Activated B cell treated with CpG ODN at 0.5 μM for 24 hours (primary cell): ENCODE measurements at regions not wholly inside any gene's neighbourhood (a gene's known extent, or its start where the extent isn't known, plus 50 kb on each side); places are given as distances from the start of the nearest gene placed in this dataset.

Experiments used
- ATAC-seq: fragments of 200-7000 bp; cut with Tn5 transposase; one replicate; pipeline ENCODE4 v1.10.0; 2021; ENCODE audit warnings: low read depth, mild to moderate bottlenecking, moderate library complexity
- CTCF ChIA-PET: fragments of 350-600 bp; sonication (Branson Sonifier 250); formaldehyde crosslinking; loops from one replicate; lab custom pipeline; 2021; ENCODE audit warnings: antibody characterized with exemption; lab: Charles Lee
- POLR2A ChIA-PET: fragments of 350-600 bp; sonication (Branson Sonifier 250); formaldehyde crosslinking; loops from one replicate; lab custom pipeline; 2021; ENCODE audit warnings: antibody characterized with exemption; lab: Charles Lee
- DNase-seq: peaks from one replicate; pipeline ENCODE4 v3.0.0; 2022
- H3K27ac Mint-ChIP-seq: one replicate; pipeline ENCODE4 v1.8.0; 2020; ENCODE audit warnings: mixed read lengths
- H3K27me3 Mint-ChIP-seq: one replicate; pipeline ENCODE4 v1.8.0; 2021; ENCODE audit warnings: mixed read lengths
- H3K36me3 Mint-ChIP-seq: one replicate; pipeline ENCODE4 v1.8.0; 2021; ENCODE audit warnings: low read depth, mixed read lengths
- H3K4me1 Mint-ChIP-seq: one replicate; pipeline ENCODE4 v1.8.0; 2021; ENCODE audit warnings: mixed read lengths
- H3K4me3 Mint-ChIP-seq: one replicate; pipeline ENCODE4 v1.8.0; 2020; ENCODE audit warnings: mild to moderate bottlenecking, mixed read lengths
- H3K9me3 Mint-ChIP-seq: one replicate; pipeline ENCODE4 v1.8.0; 2020; ENCODE audit warnings: mixed read lengths
- CTCF ChIP-seq: fragments of 200-600 bp; IDR thresholded peaks from one replicate; pipeline ENCODE4 v1.8.0; 2022; ENCODE audit warnings: antibody characterized with exemption, mild to moderate bottlenecking
- intact Hi-C: fragments of 100-400 bp; cut with micrococcal nuclease; formaldehyde crosslinking; loops from one replicate; pipeline ENCODE4 v1.15.1; 2024

- ATAC-seq, result no peak
- CTCF ChIA-PET, result no interaction called here
- TF ChIP-seq CTCF, result no peak
- Mint-ChIP-seq H3K27ac (no peak overlapping the region), H3K4me3 (no peak overlapping the region), H3K27me3 (peaks cover 4% of the 10 kb centered on the region), H3K9me3 (no peaks in the 10 kb centered on the region), H3K4me1 (no peaks in the 10 kb centered on the region), H3K36me3 (no peaks in the 10 kb centered on the region)
- intact Hi-C loops, result no loop called here
- POLR2A ChIA-PET, result no interaction called here
- no peak for DNase-seq
Observed at GRCh38 chr1:29912425-29912824, 676.1 kb downstream of the PTPRU start.

- H3K9me3 Mint-ChIP-seq, result no peaks in the 10 kb centered on the region
- no peak overlapping the region for H3K27ac Mint-ChIP-seq
- H3K36me3 Mint-ChIP-seq, result no peaks in the 10 kb centered on the region
- no peak for ATAC-seq
- DNase-seq, result no peak
- H3K4me1 Mint-ChIP-seq, result no peaks in the 10 kb centered on the region
- intact Hi-C loops, result no loop called here
- peaks cover 6% of the 10 kb centered on the region for H3K27me3 Mint-ChIP-seq
- no peak for TF ChIP-seq CTCF
- POLR2A ChIA-PET, result no interaction called here
- no peak overlapping the region for H3K4me3 Mint-ChIP-seq
- CTCF ChIA-PET, result no interaction called here
Observed at GRCh38 chr1:29909962-29910361, 673.6 kb downstream of the PTPRU start.

- TF ChIP-seq CTCF, result no peak
- Mint-ChIP-seq H3K27ac (no peak overlapping the region), H3K27me3 (peaks cover 7% of the 10 kb centered on the region), H3K9me3 (no peaks in the 10 kb centered on the region), H3K36me3 (no peaks in the 10 kb centered on the region), H3K4me3 (no peak overlapping the region), H3K4me1 (no peaks in the 10 kb centered on the region)
- intact Hi-C loops, result no loop called here
- ATAC-seq, result no peak
- ChIA-PET CTCF (no interaction called here), POLR2A (no interaction called here)
- no peak for DNase-seq
Observed at GRCh38 chr1:29907596-29907995, 671.3 kb downstream of the PTPRU start.

- DNase-seq, result no peak
- CTCF ChIA-PET, result no interaction called here
- no peak for TF ChIP-seq CTCF
- POLR2A ChIA-PET, result no interaction called here
- Mint-ChIP-seq H3K4me3 (no peak overlapping the region), H3K27ac (no peak overlapping the region), H3K36me3 (no peaks in the 10 kb centered on the region), H3K4me1 (no peaks in the 10 kb centered on the region), H3K9me3 (no peaks in the 10 kb centered on the region), H3K27me3 (peaks cover 7% of the 10 kb centered on the region)
- no peak for ATAC-seq
- intact Hi-C loops, result no loop called here
Observed at GRCh38 chr1:29906927-29907326, 670.6 kb downstream of the PTPRU start.

- ChIA-PET CTCF (no interaction called here), POLR2A (no interaction called here)
- DNase-seq (no peak), ATAC-seq (no peak)
- Mint-ChIP-seq H3K4me1 (no peaks in the 10 kb centered on the region), H3K36me3 (no peaks in the 10 kb centered on the region), H3K27me3 (peaks cover 7% of the 10 kb centered on the region), H3K9me3 (no peaks in the 10 kb centered on the region), H3K27ac (no peak overlapping the region), H3K4me3 (no peak overlapping the region)
- TF ChIP-seq CTCF, result no peak
- intact Hi-C loops, result no loop called here
Observed at GRCh38 chr1:29903548-29904166, 667.3 kb downstream of the PTPRU start.
